ENCODE measurements at regions not wholly inside any gene's neighbourhood (a gene's known extent, or its start where the extent isn't known, plus 50 kb on each side); places are given as distances from the start of the nearest gene placed in this dataset.

- TF ChIP-seq REST (IDR thresholded peaks at IDR 0.05; ENCODE audit: insufficient replicate concordance, low read depth) (no peak), POLR2AphosphoS5 (IDR thresholded peaks at IDR 0.05; ENCODE audit: low read depth) (no peak), GABPA (IDR thresholded peaks at IDR 0.05; ENCODE audit: low read depth) (no peak)
- TF ChIP-seq, protein P1, sequence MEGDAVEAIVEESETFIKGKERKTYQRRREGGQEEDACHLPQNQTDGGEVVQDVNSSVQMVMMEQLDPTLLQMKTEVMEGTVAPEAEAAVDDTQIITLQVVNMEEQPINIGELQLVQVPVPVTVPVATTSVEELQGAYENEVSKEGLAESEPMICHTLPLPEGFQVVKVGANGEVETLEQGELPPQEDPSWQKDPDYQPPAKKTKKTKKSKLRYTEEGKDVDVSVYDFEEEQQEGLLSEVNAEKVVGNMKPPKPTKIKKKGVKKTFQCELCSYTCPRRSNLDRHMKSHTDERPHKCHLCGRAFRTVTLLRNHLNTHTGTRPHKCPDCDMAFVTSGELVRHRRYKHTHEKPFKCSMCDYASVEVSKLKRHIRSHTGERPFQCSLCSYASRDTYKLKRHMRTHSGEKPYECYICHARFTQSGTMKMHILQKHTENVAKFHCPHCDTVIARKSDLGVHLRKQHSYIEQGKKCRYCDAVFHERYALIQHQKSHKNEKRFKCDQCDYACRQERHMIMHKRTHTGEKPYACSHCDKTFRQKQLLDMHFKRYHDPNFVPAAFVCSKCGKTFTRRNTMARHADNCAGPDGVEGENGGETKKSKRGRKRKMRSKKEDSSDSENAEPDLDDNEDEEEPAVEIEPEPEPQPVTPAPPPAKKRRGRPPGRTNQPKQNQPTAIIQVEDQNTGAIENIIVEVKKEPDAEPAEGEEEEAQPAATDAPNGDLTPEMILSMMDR (IDR thresholded peaks at IDR 0.05; ENCODE audit: insufficient read depth, low read length) = no peak
These were observed 192.8 kb downstream of the BCL11B start for GRCh38 chr14:99079061-99079727.
